Ovary (tissue), 7 donors: ENCODE measurements at regions not wholly inside any gene's neighbourhood (a gene's known extent, or its start where the extent isn't known, plus 50 kb on each side); places are given as distances from the start of the nearest gene placed in this dataset.

Experiments
- DNase-seq, 5 donors: peaks; one replicate each; pipeline ENCODE4 v3.0.0-alpha.2; 2019 to 2020
- H3K27ac ChIP-seq, 2 donors: fragments of 200-600 bp; one replicate each; pipeline versions ENCODE4 v1.5.1 to v1.8.0; 2019 to 2022
- H3K27me3 ChIP-seq: fragments of 200-600 bp; one replicate; pipeline ENCODE4 v1.8.0; 2022
- H3K36me3 ChIP-seq: fragments of 200-600 bp; sonication (generic); one replicate; pipeline ENCODE4 v1.5.1; 2019
- H3K4me1 ChIP-seq: one replicate; pipeline ENCODE4 v1.8.1; 2013; ENCODE audit warnings: mild to moderate bottlenecking, moderate library complexity; ENCODE audit not compliant: insufficient read depth
- H3K4me3 ChIP-seq: fragments of 200-600 bp; sonication (generic); one replicate; pipeline ENCODE4 v1.5.1; 2017
- H3K9me3 ChIP-seq, 2 donors: fragments of 200-600 bp in 1 of 2; sonication (generic) in 1 of 2; one replicate each; pipeline versions ENCODE4 v1.5.1 to v1.8.1; 2013 to 2019; ENCODE audit warnings: mild to moderate bottlenecking in 1 of 2, moderate library complexity in 1 of 2
- CTCF ChIP-seq, 3 donors: fragments of 450-650 bp in 2 of 3; fragments of 200-600 bp in 1 of 3; IDR thresholded peaks; one replicate each; pipeline versions ENCODE4 v1.5.1 to v1.8.0; 2016 to 2022; ENCODE audit warnings: antibody characterized with exemption in 3 of 3, mild to moderate bottlenecking in 1 of 3
- EP300 ChIP-seq: sonication (generic); formaldehyde crosslinking; IDR thresholded peaks from one replicate; pipeline ENCODE4 v1.6.1; 2017; ENCODE audit warnings: antibody characterized with exemption
- POLR2A ChIP-seq: fragments of 450-650 bp; IDR thresholded peaks from one replicate; pipeline ENCODE4 v1.6.1; 2017; ENCODE audit warnings: antibody characterized with exemption, mild to moderate bottlenecking, moderate library complexity
- WGBS, 3 donors: extraction: QIAGEN DNeasy Blood & Tissue Kit in 1 of 3; methylation state at CpG; one replicate each; pipeline versions ENCODE4 v1.1.5 to v1.1.7; 2013 to 2017; 5-methylcytosine and 5-hydroxymethylcytosine counted together
- intact Hi-C, 4 donors: fragments of 100-400 bp; cut with DNase I; formaldehyde crosslinking; loops; one replicate each; pipeline versions ENCODE4 v1.11.0 to v1.15.1; 2022 to 2023
- donor health status: DM: no; HTN: no; CAD: no; lungs with moderate emphysema.
- donor health status: DM: no; HTN: no; CAD: no.
- donor health status: Bipolar disorder and iron deficiency.
- donor health status: DM: no; HTN: no; CAD: no.
- donor health status: DM: yes; HTN: yes; CAD: no.

DNA sequence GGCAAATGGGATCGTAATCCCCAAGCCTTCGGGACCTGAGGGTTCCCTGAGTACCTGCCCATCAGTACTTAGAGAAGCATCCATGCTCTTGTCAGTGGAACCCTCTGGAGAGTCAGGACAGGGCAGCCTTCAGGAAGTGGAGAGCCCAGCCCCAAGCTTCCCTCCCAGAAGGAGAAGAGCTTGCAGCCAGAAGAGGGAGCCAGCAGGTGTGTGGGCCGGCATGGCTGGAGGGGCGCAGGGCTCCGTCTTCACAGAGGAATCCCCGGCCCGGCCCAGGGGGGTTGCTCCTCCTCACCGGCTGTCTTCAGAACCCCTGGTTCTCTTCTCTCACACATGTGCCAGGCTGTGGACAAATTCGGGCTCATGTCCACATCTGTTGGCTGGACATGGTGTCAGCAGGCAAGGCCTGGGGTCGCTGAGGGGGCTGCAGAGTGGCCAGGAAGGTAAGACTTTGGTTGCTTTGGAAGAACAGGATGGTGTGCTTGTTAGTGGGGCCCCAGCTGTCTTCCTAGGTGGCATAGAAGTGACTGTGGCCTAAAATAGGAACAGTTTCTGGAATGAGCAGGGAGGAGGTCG, 58.9 kb upstream of the RXRA start:
- H3K27ac ChIP-seq: no peak overlapping the region
- H3K9me3 ChIP-seq: no peaks in the 10 kb centered on the region
- DNase-seq: no peak
- no peak for TF ChIP-seq EP300
- no peak for TF ChIP-seq CTCF (IDR thresholded peaks at IDR 0.05)
- TF ChIP-seq POLR2A: no peak
- intact Hi-C loops: no loop called here
- H3K4me3 ChIP-seq: no peak overlapping the region
- H3K27me3 ChIP-seq: no peaks in the 10 kb centered on the region
- no peaks in the 10 kb centered on the region for H3K36me3 ChIP-seq
- 78 to 83% (median 80%) methylated on average over 10 to 11 of the region's 11 CpGs for WGBS, 3 donors
- H3K4me1 ChIP-seq: peaks cover 2% of the 10 kb centered on the region

- H3K4me3 ChIP-seq: no peak overlapping the region
- H3K27me3 ChIP-seq: no peaks in the 10 kb centered on the region
- no peaks in the 10 kb centered on the region for H3K36me3 ChIP-seq
- H3K27ac ChIP-seq: no peak overlapping the region
- TF ChIP-seq CTCF (IDR thresholded peaks at IDR 0.05): no peak
- no peak for TF ChIP-seq EP300
- no peak for TF ChIP-seq POLR2A
- DNase-seq: no peak
- H3K9me3 ChIP-seq: no peaks in the 10 kb centered on the region
- 78 to 85% (median 80%) methylated on average over 28 of the region's 28 CpGs for WGBS, 3 donors
- H3K4me1 ChIP-seq: peaks cover 2% of the 10 kb centered on the region
- intact Hi-C loops: no loop called here
These were observed 58.2 kb upstream of the RXRA start for GRCh38 chr9:134267881-134268724.

- Histone ChIP-seq H3K36me3 (no peaks in the 10 kb centered on the region), H3K9me3 (no peaks in the 10 kb centered on the region), H3K27ac (no peak overlapping the region), H3K4me3 (no peak overlapping the region), H3K4me1 (peaks cover 2% of the 10 kb centered on the region), H3K27me3 (no peaks in the 10 kb centered on the region)
- intact Hi-C loops: no loop called here
- no peak for DNase-seq
- TF ChIP-seq CTCF (IDR thresholded peaks at IDR 0.05) (no peak), POLR2A (no peak), EP300 (no peak)
- 85 to 90% (median 89%) methylated on average over 6 of the region's 6 CpGs for WGBS, 3 donors
These were observed 57.5 kb upstream of the RXRA start for GRCh38 chr9:134268747-134269146.

- H3K4me1 ChIP-seq: no peaks in the 10 kb centered on the region
- H3K27ac ChIP-seq: no peak overlapping the region
- no peak for TF ChIP-seq CTCF (IDR thresholded peaks at IDR 0.05)
- no peak for TF ChIP-seq EP300
- TF ChIP-seq POLR2A: no peak
- 41 to 56% (median 51%) methylated on average over 24 of the region's 24 CpGs for WGBS, 3 donors
- H3K4me3 ChIP-seq: no peak overlapping the region
- H3K9me3 ChIP-seq: no peaks in the 10 kb centered on the region
- DNase-seq: no peak
- no peaks in the 10 kb centered on the region for H3K36me3 ChIP-seq
- no peaks in the 10 kb centered on the region for H3K27me3 ChIP-seq
- intact Hi-C loops: no loop called here
These were observed 54.6 kb upstream of the RXRA start for GRCh38 chr9:134271338-134272301.
